ENCODE measurements at regions not wholly inside any gene's neighbourhood (a gene's known extent, or its start where the extent isn't known, plus 50 kb on each side); places are given as distances from the start of the nearest gene placed in this dataset.

- intact Hi-C loops (cut with DNase I; ENCODE audit: low total_unique reads) = no loop called here
Observed at GRCh38 chr4:28916585-28916984, 1803.6 kb upstream of the PCDH7 start.

GRCh38 chr4:28918871-28919270 lies 1801.3 kb upstream of the PCDH7 start:
- DNase-seq (ENCODE audit: low spot score in 2 of 2) = no peak
- 70 to 91% methylated on average over 1 of the region's 1 CpG for WGBS, 2 donors
- intact Hi-C loops (cut with DNase I; ENCODE audit: low total_unique reads) = no loop called here
- H3K4me3 ChIP-seq (ENCODE audit: low read depth, poor library complexity, severe bottlenecking) = no peak overlapping the region
- no peak for TF ChIP-seq POLR2A (IDR thresholded peaks at IDR 0.05)
- TF ChIP-seq, protein P1, sequence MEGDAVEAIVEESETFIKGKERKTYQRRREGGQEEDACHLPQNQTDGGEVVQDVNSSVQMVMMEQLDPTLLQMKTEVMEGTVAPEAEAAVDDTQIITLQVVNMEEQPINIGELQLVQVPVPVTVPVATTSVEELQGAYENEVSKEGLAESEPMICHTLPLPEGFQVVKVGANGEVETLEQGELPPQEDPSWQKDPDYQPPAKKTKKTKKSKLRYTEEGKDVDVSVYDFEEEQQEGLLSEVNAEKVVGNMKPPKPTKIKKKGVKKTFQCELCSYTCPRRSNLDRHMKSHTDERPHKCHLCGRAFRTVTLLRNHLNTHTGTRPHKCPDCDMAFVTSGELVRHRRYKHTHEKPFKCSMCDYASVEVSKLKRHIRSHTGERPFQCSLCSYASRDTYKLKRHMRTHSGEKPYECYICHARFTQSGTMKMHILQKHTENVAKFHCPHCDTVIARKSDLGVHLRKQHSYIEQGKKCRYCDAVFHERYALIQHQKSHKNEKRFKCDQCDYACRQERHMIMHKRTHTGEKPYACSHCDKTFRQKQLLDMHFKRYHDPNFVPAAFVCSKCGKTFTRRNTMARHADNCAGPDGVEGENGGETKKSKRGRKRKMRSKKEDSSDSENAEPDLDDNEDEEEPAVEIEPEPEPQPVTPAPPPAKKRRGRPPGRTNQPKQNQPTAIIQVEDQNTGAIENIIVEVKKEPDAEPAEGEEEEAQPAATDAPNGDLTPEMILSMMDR (IDR thresholded peaks at IDR 0.05) = no peak

More at GRCh38 chr4:28916585-28916984, 1803.6 kb upstream of the PCDH7 start:
- H3K4me3 ChIP-seq (ENCODE audit: low read depth, poor library complexity, severe bottlenecking) = no peak overlapping the region
- TF ChIP-seq, protein P1 (IDR thresholded peaks at IDR 0.05) = no peak
- WGBS, 2 donors = 50 to 52% methylated on average over 2 of the region's 2 CpGs
- no peak for DNase-seq (ENCODE audit: low spot score in 2 of 2)

DNA sequence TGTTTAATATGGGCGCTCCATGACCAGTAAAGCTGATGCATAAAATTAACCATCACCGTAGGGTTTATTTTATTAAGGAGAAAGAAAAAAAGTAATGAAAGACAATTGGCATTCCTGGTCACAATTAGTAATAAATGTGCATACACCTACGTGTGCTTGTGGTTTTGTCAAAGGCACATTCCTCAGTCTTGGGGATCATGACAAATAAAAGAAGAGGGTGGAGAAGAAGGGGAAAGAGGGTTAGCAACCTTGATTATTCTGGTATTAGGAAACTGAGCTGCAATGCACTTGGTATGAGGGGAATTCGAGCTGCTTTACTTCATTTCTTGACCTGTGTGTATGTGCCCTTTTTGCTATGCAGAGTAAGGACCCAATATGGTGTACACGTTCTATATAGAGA lies 1798.3 kb upstream of the PCDH7 start:
- no peak for DNase-seq (ENCODE audit: low spot score in 2 of 2)
- 60 to 63% methylated on average over 5 of the region's 5 CpGs for WGBS, 2 donors
- intact Hi-C loops (cut with DNase I; ENCODE audit: low total_unique reads) = no loop called here
- no peak overlapping the region for H3K4me3 ChIP-seq (ENCODE audit: low read depth, poor library complexity, severe bottlenecking)
- TF ChIP-seq, protein P1 (IDR thresholded peaks at IDR 0.05) = no peak
- no peak for TF ChIP-seq POLR2A (IDR thresholded peaks at IDR 0.05)

DNA sequence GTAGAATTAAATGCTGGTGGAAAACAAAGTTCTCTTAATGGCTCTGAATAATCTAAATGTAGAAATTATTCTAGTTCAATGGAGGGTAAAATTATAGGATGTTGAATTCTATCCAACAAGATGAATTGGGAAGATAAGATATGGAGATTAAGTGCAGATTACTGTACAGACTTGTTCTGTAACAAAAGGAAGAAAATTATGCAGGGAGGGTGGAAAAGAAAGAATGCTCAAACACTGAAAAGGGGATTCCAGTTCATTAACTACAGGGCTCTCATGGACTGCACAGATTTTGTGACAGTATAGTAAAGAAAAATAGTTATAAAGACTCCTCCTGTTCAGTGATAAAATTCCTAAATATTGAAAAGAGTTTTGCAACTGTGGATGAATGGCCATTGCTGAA lies 1794.0 kb upstream of the PCDH7 start:
- H3K4me3 ChIP-seq (ENCODE audit: low read depth, poor library complexity, severe bottlenecking) = no peak overlapping the region
- intact Hi-C loops (cut with DNase I; ENCODE audit: low total_unique reads) = no loop called here
- no peak for DNase-seq (ENCODE audit: low spot score in 2 of 2)
- TF ChIP-seq, protein P1 (IDR thresholded peaks at IDR 0.05) = no peak
- TF ChIP-seq POLR2A (IDR thresholded peaks at IDR 0.05) = no peak

DNA sequence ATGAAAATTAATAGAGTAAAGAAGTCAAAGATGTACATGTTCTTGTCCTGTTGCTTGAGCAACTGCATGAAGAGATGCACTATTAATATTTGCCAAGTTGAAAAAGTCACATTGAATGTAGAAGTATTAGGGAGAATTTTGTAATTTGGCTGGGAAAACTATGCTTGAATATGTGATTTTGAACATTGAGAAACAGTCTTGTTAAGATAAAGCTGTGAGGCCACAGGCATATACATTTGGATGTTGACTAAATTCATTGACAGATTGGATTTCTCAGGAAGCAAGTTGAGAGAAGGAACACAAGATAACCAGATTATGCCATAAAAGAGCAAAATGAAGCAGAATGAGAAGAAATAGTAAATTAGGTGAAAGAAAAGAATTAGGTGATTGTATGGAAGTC lies 1777.5 kb upstream of the PCDH7 start:
- no peak overlapping the region for H3K4me3 ChIP-seq (ENCODE audit: low read depth, poor library complexity, severe bottlenecking)
- no peak for DNase-seq (ENCODE audit: low spot score in 2 of 2)
- intact Hi-C loops (cut with DNase I; ENCODE audit: low total_unique reads) = no loop called here
- no peak for TF ChIP-seq POLR2A (IDR thresholded peaks at IDR 0.05)
- TF ChIP-seq, protein P1 (IDR thresholded peaks at IDR 0.05) = no peak

- intact Hi-C loops (cut with DNase I; ENCODE audit: low total_unique reads) = no loop called here
- no peak for DNase-seq (ENCODE audit: low spot score in 2 of 2)
- TF ChIP-seq, protein P1 (IDR thresholded peaks at IDR 0.05) = no peak
- TF ChIP-seq POLR2A (IDR thresholded peaks at IDR 0.05) = no peak
- H3K4me3 ChIP-seq (ENCODE audit: low read depth, poor library complexity, severe bottlenecking) = no peak overlapping the region
- 63 to 71% methylated on average over 1 of the region's 1 CpG for WGBS, 2 donors
Observed at GRCh38 chr4:28947374-28947773, 1772.8 kb upstream of the PCDH7 start.

All from lower leg skin (tissue), 4 donors.